Central memory CD8-positive, alpha-beta T cell (primary cell): ENCODE measurements at regions not wholly inside any gene's neighbourhood (a gene's known extent, or its start where the extent isn't known, plus 50 kb on each side); places are given as distances from the start of the nearest gene placed in this dataset.

Experiments
- ATAC-seq: fragments of 150-1000 bp; cut with Tn5 transposase; replicated peaks from 2 replicates; pipeline ENCODE4 v1.10.0; 2022; ENCODE audit warnings: mild to moderate bottlenecking, moderate FRiP score, moderate number of reproducible peaks; ENCODE audit not compliant: poor library complexity, severe bottlenecking; ENCODE audit errors: extremely low read depth
- DNase-seq, 2 donors: peaks; one replicate each; pipeline ENCODE4 v3.0.0; 2021; ENCODE audit warnings: low spot score in 2 of 2
- H3K27ac Mint-ChIP-seq: one replicate; pipeline ENCODE4 v1.8.0; 2022; ENCODE audit warnings: low read depth, mild to moderate bottlenecking, moderate library complexity, mixed read lengths
- H3K27me3 Mint-ChIP-seq: one replicate; pipeline ENCODE4 v1.8.0; 2022; ENCODE audit warnings: mixed read lengths
- H3K36me3 Mint-ChIP-seq: one replicate; pipeline ENCODE4 v1.8.0; 2022; ENCODE audit warnings: mild to moderate bottlenecking, moderate library complexity, mixed read lengths; ENCODE audit not compliant: insufficient read depth
- H3K4me1 Mint-ChIP-seq: one replicate; pipeline ENCODE4 v1.8.0; 2022; ENCODE audit warnings: mixed read lengths
- H3K4me3 Mint-ChIP-seq: one replicate; pipeline ENCODE4 v1.8.0; 2022; ENCODE audit warnings: mild to moderate bottlenecking, moderate library complexity, mixed read lengths
- H3K9me3 Mint-ChIP-seq: one replicate; pipeline ENCODE4 v1.8.0; 2022; ENCODE audit warnings: mixed read lengths

DNA sequence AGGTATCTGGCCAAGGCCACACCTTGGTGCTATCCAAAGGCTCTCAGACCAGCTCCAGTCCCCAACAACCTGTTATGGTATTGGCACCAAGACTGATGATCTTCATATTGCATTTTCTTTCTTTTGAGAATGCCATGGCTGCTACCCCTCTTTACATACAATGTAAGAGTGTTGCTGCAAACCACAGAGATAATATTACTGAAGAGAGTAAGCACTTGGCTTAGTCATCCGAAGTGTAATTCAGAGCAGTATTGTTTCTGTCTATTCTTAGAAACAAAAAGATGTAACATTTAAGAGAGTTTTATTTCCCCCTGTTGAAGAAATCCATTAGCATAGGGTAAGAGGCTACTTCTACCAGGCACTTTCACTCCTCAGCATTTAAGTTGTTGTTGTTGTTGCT is 212.5 kb downstream of the C6orf118 start:
- no peak overlapping the region for H3K4me3 Mint-ChIP-seq
- no peak for DNase-seq
- H3K27me3 Mint-ChIP-seq = no peaks in the 10 kb centered on the region
- H3K36me3 Mint-ChIP-seq = no peaks in the 10 kb centered on the region
- no peak for ATAC-seq
- no peak overlapping the region for H3K27ac Mint-ChIP-seq
- no peaks in the 10 kb centered on the region for H3K4me1 Mint-ChIP-seq
- peaks cover 11% of the 10 kb centered on the region for H3K9me3 Mint-ChIP-seq

- no peak for ATAC-seq
- Mint-ChIP-seq H3K9me3 (peaks cover 6% of the 10 kb centered on the region), H3K27me3 (no peaks in the 10 kb centered on the region), H3K36me3 (no peaks in the 10 kb centered on the region), H3K4me3 (no peak overlapping the region), H3K4me1 (no peaks in the 10 kb centered on the region), H3K27ac (no peak overlapping the region)
- no peak for DNase-seq
Observed at GRCh38 chr6:165096209-165096608, 213.2 kb downstream of the C6orf118 start.

DNA sequence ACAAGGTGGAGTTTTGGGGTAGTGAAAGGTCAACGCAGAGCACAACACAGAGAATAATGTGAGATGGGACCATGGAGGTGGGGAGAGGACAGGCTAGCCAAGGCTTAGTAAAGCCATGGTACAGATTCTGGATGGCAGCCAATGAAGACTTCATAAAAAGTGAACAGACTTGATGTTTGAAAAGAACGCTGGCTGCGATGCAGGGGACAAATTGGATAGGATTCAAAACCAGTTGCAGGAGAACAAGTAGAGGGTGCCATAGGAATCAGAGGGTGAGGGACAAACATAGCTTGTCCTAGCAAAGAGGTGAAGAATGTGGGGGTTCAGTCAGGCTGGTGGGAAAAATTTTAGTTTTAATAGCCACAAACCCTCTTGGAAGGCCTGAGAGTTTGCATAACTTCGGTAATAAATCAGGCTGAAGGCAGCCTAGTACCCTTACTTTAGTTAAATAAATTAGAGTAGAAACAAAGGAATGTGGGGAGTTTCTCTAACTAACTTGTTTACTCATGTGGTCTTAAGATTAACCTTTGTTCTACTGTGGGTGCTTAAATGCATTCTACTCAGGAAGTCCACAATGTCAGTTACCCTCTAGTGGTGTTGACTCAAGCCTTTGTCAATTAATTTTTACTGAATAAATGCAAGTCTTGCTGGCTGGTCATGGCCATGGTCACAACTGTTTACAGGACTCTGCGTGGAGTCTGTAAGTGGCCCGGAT is 216.4 kb downstream of the C6orf118 start:
- DNase-seq = no peak
- no peaks in the 10 kb centered on the region for H3K4me1 Mint-ChIP-seq
- H3K4me3 Mint-ChIP-seq = no peak overlapping the region
- peaks cover 13% of the 10 kb centered on the region for H3K9me3 Mint-ChIP-seq
- ATAC-seq = no peak
- H3K27ac Mint-ChIP-seq = no peak overlapping the region
- H3K27me3 Mint-ChIP-seq = no peaks in the 10 kb centered on the region
- no peaks in the 10 kb centered on the region for H3K36me3 Mint-ChIP-seq

DNA sequence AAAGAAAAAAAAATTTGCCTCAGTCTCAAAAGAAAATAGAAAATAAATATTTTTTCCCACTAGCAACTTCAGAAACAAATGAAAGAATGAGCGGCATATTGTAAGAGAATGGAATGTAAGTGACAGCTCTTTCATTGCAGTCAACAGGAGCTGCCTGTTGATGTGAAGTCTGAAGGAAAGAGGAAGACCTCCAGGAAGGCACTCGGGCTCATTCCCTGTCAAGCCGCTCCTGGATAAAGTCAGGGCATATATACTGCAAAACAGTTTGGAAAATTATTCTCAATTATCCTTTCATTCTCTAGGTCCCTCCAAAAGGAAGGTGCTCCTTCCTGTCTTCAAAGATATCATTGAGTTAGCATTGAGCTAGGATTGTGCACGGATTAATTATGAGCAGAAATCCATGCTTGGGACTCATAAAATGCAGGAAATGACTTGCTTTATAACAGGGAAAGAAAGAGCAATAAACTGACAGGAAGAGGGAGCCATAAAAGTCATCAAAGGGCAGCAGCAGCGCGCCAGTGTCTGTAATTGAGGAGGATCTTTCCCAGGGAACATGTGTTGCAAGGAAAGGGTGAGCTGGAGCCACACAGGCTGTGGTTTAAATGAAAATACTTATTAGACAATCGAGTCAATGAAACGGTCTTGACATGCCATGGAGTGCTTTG is 218.2 kb downstream of the C6orf118 start:
- no peak overlapping the region for H3K4me3 Mint-ChIP-seq
- no peak overlapping the region for H3K27ac Mint-ChIP-seq
- H3K27me3 Mint-ChIP-seq = no peaks in the 10 kb centered on the region
- H3K36me3 Mint-ChIP-seq = no peaks in the 10 kb centered on the region
- peaks cover 13% of the 10 kb centered on the region for H3K9me3 Mint-ChIP-seq
- no peak for ATAC-seq
- H3K4me1 Mint-ChIP-seq = no peaks in the 10 kb centered on the region
- no peak for DNase-seq

GRCh38 chr6:165090242-165090641 is 219.2 kb downstream of the C6orf118 start:
- Mint-ChIP-seq H3K27ac (no peak overlapping the region), H3K4me3 (no peak overlapping the region), H3K36me3 (no peaks in the 10 kb centered on the region), H3K4me1 (no peaks in the 10 kb centered on the region), H3K27me3 (no peaks in the 10 kb centered on the region), H3K9me3 (peaks cover 13% of the 10 kb centered on the region)
- no peak for DNase-seq
- no peak for ATAC-seq

DNA sequence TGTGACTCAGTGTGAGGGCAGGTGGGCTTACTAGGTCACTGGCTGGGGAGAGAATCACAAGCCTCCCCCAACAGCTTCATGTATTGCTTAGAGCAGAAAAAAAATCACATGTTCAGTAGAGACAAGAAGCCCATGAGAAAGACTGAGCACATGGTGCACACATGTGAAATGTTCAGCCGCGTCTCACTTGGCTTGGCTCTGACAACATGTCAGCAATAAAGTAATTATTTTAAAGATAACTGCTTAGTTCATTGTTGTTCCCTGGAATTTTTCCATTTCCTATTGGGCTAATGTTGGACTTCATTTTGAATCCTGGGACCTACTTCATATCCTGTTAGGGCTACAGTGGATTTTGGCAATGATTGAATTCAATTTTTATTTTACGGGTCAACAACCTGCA is 222.6 kb downstream of the C6orf118 start:
- no peaks in the 10 kb centered on the region for H3K4me1 Mint-ChIP-seq
- no peak overlapping the region for H3K27ac Mint-ChIP-seq
- no peak for ATAC-seq
- DNase-seq = no peak
- H3K4me3 Mint-ChIP-seq = no peak overlapping the region
- H3K9me3 Mint-ChIP-seq = peaks cover 7% of the 10 kb centered on the region
- no peaks in the 10 kb centered on the region for H3K27me3 Mint-ChIP-seq
- H3K36me3 Mint-ChIP-seq = no peaks in the 10 kb centered on the region

DNA sequence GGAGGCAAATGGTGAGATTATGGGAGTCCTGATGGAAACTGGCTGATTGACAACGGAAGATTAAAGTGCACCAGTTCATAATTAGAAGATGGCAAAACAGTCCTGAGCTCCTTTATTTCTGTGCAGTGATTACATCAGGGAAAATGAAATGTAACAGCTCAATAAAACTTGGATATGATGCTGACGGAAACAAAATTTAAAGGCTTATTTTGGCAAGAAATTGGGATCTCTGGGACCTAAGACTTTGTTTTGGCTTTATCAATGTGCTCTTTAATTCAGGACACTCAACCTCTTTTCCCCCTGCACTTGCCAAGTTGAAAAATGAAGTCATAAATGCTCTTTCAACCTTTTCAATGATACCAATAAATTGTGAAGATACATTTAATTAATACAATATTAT is 226.8 kb downstream of the C6orf118 start:
- H3K4me3 Mint-ChIP-seq = no peak overlapping the region
- H3K9me3 Mint-ChIP-seq = no peaks in the 10 kb centered on the region
- H3K27ac Mint-ChIP-seq = no peak overlapping the region
- DNase-seq (no peak), ATAC-seq (no peak)
- no peaks in the 10 kb centered on the region for H3K4me1 Mint-ChIP-seq
- H3K36me3 Mint-ChIP-seq = no peaks in the 10 kb centered on the region
- H3K27me3 Mint-ChIP-seq = no peaks in the 10 kb centered on the region

DNA sequence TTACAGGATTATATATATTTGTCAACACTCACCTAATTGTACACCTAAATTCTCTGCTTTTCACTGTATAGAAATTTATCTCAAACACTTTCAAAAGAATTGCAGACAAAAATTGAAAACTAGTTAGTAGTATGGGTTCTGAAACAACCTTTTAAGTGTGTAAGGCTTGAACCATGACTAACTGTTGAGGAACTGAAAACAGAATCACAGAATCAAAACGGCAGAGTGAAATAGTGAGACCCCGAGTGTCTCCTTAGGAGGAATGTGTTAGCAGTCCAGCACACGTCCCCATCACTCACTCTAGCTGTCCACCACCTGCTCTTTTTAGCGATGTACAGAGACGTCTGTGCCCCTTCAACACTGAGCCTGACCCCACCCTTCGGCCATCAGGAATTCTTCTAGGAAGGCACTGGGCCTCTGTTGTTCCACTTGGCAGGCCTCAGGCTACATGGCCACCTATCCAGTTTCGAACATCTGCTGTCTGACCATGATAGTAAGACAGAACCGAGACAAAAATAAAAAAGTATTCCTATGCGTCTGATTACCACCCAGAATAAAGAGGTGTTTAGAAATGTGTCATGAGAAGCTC is 227.4 kb downstream of the C6orf118 start:
- ATAC-seq (no peak), DNase-seq (no peak)
- no peak overlapping the region for H3K27ac Mint-ChIP-seq
- H3K9me3 Mint-ChIP-seq = no peaks in the 10 kb centered on the region
- H3K27me3 Mint-ChIP-seq = no peaks in the 10 kb centered on the region
- H3K4me3 Mint-ChIP-seq = no peak overlapping the region
- H3K4me1 Mint-ChIP-seq = no peaks in the 10 kb centered on the region
- H3K36me3 Mint-ChIP-seq = no peaks in the 10 kb centered on the region

- ATAC-seq (no peak), DNase-seq (no peak)
- Mint-ChIP-seq H3K27ac (no peak overlapping the region), H3K4me3 (no peak overlapping the region), H3K36me3 (no peaks in the 10 kb centered on the region), H3K9me3 (no peaks in the 10 kb centered on the region), H3K4me1 (no peaks in the 10 kb centered on the region), H3K27me3 (no peaks in the 10 kb centered on the region)
Observed at GRCh38 chr6:165077876-165078275, 231.5 kb downstream of the C6orf118 start.

DNA sequence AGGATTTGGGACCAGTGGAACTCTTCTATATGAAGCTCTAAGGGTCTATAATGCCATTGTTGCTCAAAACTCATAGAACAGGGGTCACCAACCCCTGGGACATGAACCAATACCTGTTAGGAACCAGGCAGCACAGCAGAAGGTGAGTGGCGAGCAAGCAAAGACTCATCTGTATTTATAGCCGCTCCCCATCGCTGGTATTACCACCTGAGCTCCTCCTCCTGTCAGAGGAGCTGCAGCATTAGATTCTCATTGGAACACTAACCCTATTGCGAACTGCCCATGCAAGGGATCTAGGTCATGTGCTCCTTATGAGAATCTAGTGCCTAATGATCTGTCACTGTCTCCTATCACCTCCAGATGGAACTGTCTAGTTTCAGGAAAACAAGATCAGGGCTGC is 237.5 kb downstream of the C6orf118 start:
- Mint-ChIP-seq H3K4me3 (no peak overlapping the region), H3K27me3 (no peaks in the 10 kb centered on the region), H3K9me3 (no peaks in the 10 kb centered on the region), H3K27ac (no peak overlapping the region), H3K4me1 (no peaks in the 10 kb centered on the region), H3K36me3 (no peaks in the 10 kb centered on the region)
- no peak for ATAC-seq
- DNase-seq = no peak

DNA sequence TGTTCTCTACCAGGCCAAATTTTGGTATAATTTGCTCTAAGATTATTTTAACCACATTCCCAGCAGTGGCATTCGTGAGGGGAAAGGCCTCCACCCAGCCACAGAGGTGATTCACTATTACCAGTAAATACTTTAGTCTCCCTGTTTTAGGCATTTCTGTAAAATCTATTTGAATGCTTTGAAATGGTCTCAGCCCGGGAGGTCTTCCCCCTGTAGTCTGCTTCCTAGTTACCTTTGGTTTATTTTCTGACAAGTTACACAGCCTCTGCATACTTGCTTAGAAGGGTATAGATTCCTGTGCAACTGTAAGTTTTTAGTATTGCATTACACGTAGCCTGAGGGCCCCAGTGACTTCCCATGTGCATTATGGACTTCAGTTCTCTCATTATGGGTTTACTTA is 248.7 kb downstream of the C6orf118 start:
- H3K4me1 Mint-ChIP-seq = no peaks in the 10 kb centered on the region
- no peak for ATAC-seq
- no peak overlapping the region for H3K27ac Mint-ChIP-seq
- H3K9me3 Mint-ChIP-seq = peaks cover 18% of the 10 kb centered on the region
- no peak for DNase-seq
- no peaks in the 10 kb centered on the region for H3K27me3 Mint-ChIP-seq
- H3K4me3 Mint-ChIP-seq = no peak overlapping the region
- H3K36me3 Mint-ChIP-seq = no peaks in the 10 kb centered on the region

DNA sequence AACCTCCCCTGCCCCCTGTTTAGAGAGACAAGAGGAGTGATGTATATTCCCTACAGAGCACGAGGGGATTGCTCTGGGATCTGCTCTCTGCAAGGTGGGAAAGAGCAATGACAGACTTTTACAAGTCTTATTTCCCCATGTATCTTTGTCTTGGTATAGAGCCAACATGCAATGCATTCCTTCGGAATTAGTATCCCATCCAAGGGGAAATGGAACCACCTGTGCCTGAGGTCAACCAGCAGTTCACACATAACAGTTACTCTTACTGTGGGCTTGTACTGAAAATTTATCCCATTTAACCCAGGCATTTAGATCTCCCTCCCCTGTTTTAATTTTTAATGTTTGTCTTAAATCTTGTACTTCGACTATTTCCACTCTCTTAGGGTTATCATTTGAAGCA is 250.4 kb downstream of the C6orf118 start:
- Mint-ChIP-seq H3K36me3 (no peaks in the 10 kb centered on the region), H3K4me3 (no peak overlapping the region), H3K9me3 (peaks cover 12% of the 10 kb centered on the region), H3K27ac (no peak overlapping the region), H3K27me3 (no peaks in the 10 kb centered on the region), H3K4me1 (no peaks in the 10 kb centered on the region)
- ATAC-seq = no peak
- DNase-seq = no peak

GRCh38 chr6:165056292-165056691 is 253.1 kb downstream of the C6orf118 start:
- H3K27ac Mint-ChIP-seq = no peak overlapping the region
- no peaks in the 10 kb centered on the region for H3K4me1 Mint-ChIP-seq
- H3K27me3 Mint-ChIP-seq = no peaks in the 10 kb centered on the region
- H3K9me3 Mint-ChIP-seq = peaks cover 5% of the 10 kb centered on the region
- H3K4me3 Mint-ChIP-seq = no peak overlapping the region
- ATAC-seq (no peak), DNase-seq (no peak)
- H3K36me3 Mint-ChIP-seq = no peaks in the 10 kb centered on the region
